GM23338 (cell line): ENCODE measurements at regions not wholly inside any gene's neighbourhood (a gene's known extent, or its start where the extent isn't known, plus 50 kb on each side); places are given as distances from the start of the nearest gene placed in this dataset.
A peak's percentile ranks its signal among the peaks of the same experiment; 100 is the strongest.

Source experiments
- ATAC-seq: fragments of 200-7000 bp; cut with Tn5 transposase; 3 replicates; pipeline ENCODE4 v1.9.1; 2020
- DNase-seq: peaks from one replicate; pipeline ENCODE4 v3.0.0-alpha.2; 2015; ENCODE audit warnings: low spot score
- H2AFZ ChIP-seq: fragments of 200-600 bp; sonication (generic); 2 replicates; pipeline ENCODE4 v1.8.0; 2016; ENCODE audit warnings: antibody characterized with exemption, mild to moderate bottlenecking, moderate library complexity
- H3F3A ChIP-seq: fragments of 200-600 bp; sonication (generic); replicated peaks from 2 replicates; pipeline ENCODE4 v1.8.0; 2017; ENCODE audit warnings: antibody characterized with exemption, mixed run types, low read depth
- H3K27ac ChIP-seq: fragments of 200-600 bp; sonication (generic); 2 replicates; pipeline ENCODE4 v1.6.1; 2016; ENCODE audit warnings: low read depth
- H3K27me3 ChIP-seq: fragments of 200-600 bp; sonication (generic); 2 replicates; pipeline ENCODE4 v1.8.0; 2016; ENCODE audit warnings: mild to moderate bottlenecking, mixed run types, moderate library complexity; ENCODE audit not compliant: insufficient read depth
- H3K36me3 ChIP-seq: fragments of 200-600 bp; sonication (generic); 2 replicates; pipeline ENCODE4 v1.8.0; 2016; ENCODE audit warnings: mild to moderate bottlenecking; ENCODE audit not compliant: insufficient read depth
- H3K4me1 ChIP-seq: fragments of 200-600 bp; sonication (generic); 2 replicates; pipeline ENCODE4 v1.8.0; 2016; ENCODE audit warnings: mild to moderate bottlenecking, moderate library complexity; ENCODE audit not compliant: insufficient read depth
- H3K4me2 ChIP-seq: fragments of 200-600 bp; sonication (generic); 2 replicates; pipeline ENCODE4 v1.7.1; 2017; ENCODE audit warnings: mixed run types
- H3K4me3 ChIP-seq: fragments of 200-600 bp; sonication (generic); 2 replicates; pipeline ENCODE4 v1.6.1; 2016; ENCODE audit warnings: mixed run types
- H3K79me2 ChIP-seq: fragments of 200-600 bp; sonication (generic); replicated peaks from 2 replicates; pipeline ENCODE4 v1.8.0; 2017; ENCODE audit warnings: mild to moderate bottlenecking; ENCODE audit not compliant: insufficient read depth
- H3K9me2 ChIP-seq: fragments of 200-600 bp; sonication (generic); 2 replicates; pipeline ENCODE4 v1.8.0; 2017; ENCODE audit not compliant: insufficient read depth
- H4K20me1 ChIP-seq: fragments of 200-600 bp; sonication (generic); replicated peaks from 2 replicates; pipeline ENCODE4 v1.8.0; 2017; ENCODE audit warnings: mild to moderate bottlenecking; ENCODE audit not compliant: insufficient read depth
- H3K27ac Mint-ChIP-seq: 2 replicates; pipeline ENCODE4 v1.8.0; 2020; ENCODE audit warnings: inconsistent platforms, mild to moderate bottlenecking, moderate library complexity, mixed read lengths
- H3K27me3 Mint-ChIP-seq: 3 replicates; pipeline ENCODE4 v1.8.0; 2022; ENCODE audit warnings: low read depth, mild to moderate bottlenecking, moderate library complexity, mixed read lengths, inconsistent platforms; ENCODE audit not compliant: insufficient read depth, poor library complexity
- H3K36me3 Mint-ChIP-seq: 3 replicates; pipeline ENCODE4 v1.8.0; 2021; ENCODE audit warnings: low read depth, mild to moderate bottlenecking, inconsistent platforms, moderate library complexity, mixed read lengths
- H3K4me1 Mint-ChIP-seq: 3 replicates; pipeline ENCODE4 v1.8.0; 2020; ENCODE audit warnings: mild to moderate bottlenecking, inconsistent platforms, mixed read lengths
- H3K4me3 Mint-ChIP-seq: 3 replicates; pipeline ENCODE4 v1.8.0; 2021; ENCODE audit warnings: moderate library complexity, mild to moderate bottlenecking, inconsistent platforms, mixed read lengths
- H3K9me3 Mint-ChIP-seq: 3 replicates; pipeline ENCODE4 v1.8.0; 2020; ENCODE audit warnings: moderate library complexity, mild to moderate bottlenecking, inconsistent platforms, mixed read lengths
- CTCF ChIP-seq, 2 experiments: fragments of 200-600 bp in 1 of 2; sonication (generic) in 1 of 2; conservative IDR thresholded peaks; 2 replicates each; pipeline versions ENCODE4 v1.5.1 to v1.6.1; 2016 to 2017; ENCODE audit warnings: antibody characterized with exemption in 2 of 2, low read depth in 2 of 2, mild to moderate bottlenecking in 2 of 2, moderate library complexity in 1 of 2
- EZH2 ChIP-seq: fragments of 200-600 bp; sonication (generic); IDR thresholded peaks from one replicate; pipeline ENCODE4 v1.8.0; 2017; ENCODE audit warnings: antibody characterized with exemption, mild to moderate bottlenecking, low read depth; ENCODE audit not compliant: unreplicated experiment
- EZH2phosphoT487 ChIP-seq: fragments of 200-600 bp; sonication (generic); IDR thresholded peaks from one replicate; pipeline ENCODE4 v1.8.1; 2018; ENCODE audit warnings: antibody characterized with exemption; ENCODE audit not compliant: unreplicated experiment
- JUNB ChIP-seq: IDR thresholded peaks from one replicate; pipeline ENCODE4 v1.6.1; 2016; ENCODE audit warnings: antibody characterized with exemption; ENCODE audit not compliant: unreplicated experiment
- NANOG ChIP-seq: IDR thresholded peaks from 2 replicates; pipeline ENCODE4 v1.6.1; 2016; ENCODE audit warnings: antibody characterized with exemption, borderline replicate concordance
- POLR2AphosphoS5 ChIP-seq: IDR thresholded peaks from 2 replicates; pipeline ENCODE4 v1.6.1; 2016; ENCODE audit warnings: antibody characterized with exemption, low read depth
- STAT1 ChIP-seq: IDR thresholded peaks from one replicate; pipeline ENCODE4 v1.6.1; 2016; ENCODE audit warnings: antibody characterized with exemption; ENCODE audit not compliant: unreplicated experiment
- ZNF114 ChIP-seq: fragments of 250-450 bp; sonication (Bioruptor Pico); IDR thresholded peaks from 2 replicates; pipeline ENCODE4 v1.5.0; 2020; ENCODE audit warnings: mild to moderate bottlenecking, moderate library complexity
- ZNF331 ChIP-seq: fragments of 250-450 bp; sonication (Bioruptor Pico); IDR thresholded peaks from 2 replicates; pipeline ENCODE4 v1.5.0; 2020; ENCODE audit warnings: low read depth, mild to moderate bottlenecking, moderate library complexity
- ZNF462 ChIP-seq: fragments of 250-450 bp; sonication (Bioruptor Pico); IDR thresholded peaks from 2 replicates; pipeline ENCODE4 v1.5.0; 2020; ENCODE audit warnings: mild to moderate bottlenecking, moderate library complexity
- TF ChIP-seq, protein P1 (sequence below): IDR thresholded peaks from one replicate; pipeline ENCODE4 v1.6.1; 2018; ENCODE audit warnings: antibody characterized with exemption; ENCODE audit not compliant: unreplicated experiment

DNA sequence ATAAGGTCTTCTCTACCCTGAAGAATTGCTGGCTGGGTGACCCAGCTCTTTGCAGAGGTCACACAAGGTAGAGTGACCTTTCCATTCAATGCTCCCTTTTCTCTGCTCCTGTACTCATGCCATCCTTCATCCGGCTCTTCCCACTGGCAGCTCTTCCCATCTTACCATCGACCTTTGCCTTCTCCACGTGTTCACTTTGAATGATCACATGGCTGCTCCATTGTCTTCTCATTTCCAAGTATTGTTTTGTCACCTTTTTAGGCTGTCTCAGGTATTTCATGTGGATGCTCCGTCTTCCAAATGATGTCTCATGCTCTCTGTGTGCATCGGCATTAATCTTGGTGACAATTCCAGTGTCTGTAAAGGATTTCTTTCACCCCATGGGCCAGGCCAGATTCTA is 76.6 kb upstream of the ONECUT1 start (continued):
- no peak for TF ChIP-seq ZNF462 (CRISPR knock-in tag)
- TF ChIP-seq STAT1 = no peak

DNA sequence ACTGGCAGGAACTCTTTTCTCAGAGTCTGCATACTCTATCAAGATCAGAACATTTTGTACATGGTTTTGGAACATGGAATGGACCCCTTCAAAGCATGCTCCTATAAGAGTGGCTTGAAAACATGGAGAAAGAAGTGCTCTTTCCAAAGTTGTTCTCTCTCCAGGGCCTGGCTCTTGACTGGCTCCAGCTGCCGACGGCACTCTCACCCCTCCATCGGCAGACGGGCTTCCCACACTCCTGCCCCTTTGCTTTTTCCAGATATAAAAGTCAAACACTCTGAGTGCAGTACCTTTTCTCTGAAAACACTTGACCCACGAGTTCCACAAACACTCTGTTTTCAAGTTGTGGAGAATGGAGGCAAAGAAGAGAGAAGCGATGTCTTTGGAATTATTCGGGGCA is 72.5 kb upstream of the ONECUT1 start:
- Histone ChIP-seq H3K27ac (no peak overlapping the region), H4K20me1 (no peaks in the 10 kb centered on the region), H3F3A (no peaks in the 10 kb centered on the region), H3K27me3 (0 out of 2 replicates have a peak, but pooled peaks cover 13% of the 10 kb centered on the region), H2AFZ (peak overlapping the region; percentile 69; the same call in 1 of the 2 replicates), H3K79me2 (no peaks in the 10 kb centered on the region), H3K4me2 (no peak overlapping the region), H3K9me2 (no peaks in the 10 kb centered on the region; the same call in 1 of the 2 replicates), H3K4me3 (no peak overlapping the region), H3K4me1 (peaks cover 14% of the 10 kb centered on the region), H3K36me3 (no peaks in the 10 kb centered on the region)
- no peaks in the 10 kb centered on the region for H3K36me3 Mint-ChIP-seq
- H3K9me3 Mint-ChIP-seq = peaks cover 7% of the 10 kb centered on the region
- no peak overlapping the region for H3K27ac Mint-ChIP-seq
- no peak for ATAC-seq
- peaks cover 3% of the 10 kb centered on the region for H3K27me3 Mint-ChIP-seq
- DNase-seq = no peak
- H3K4me3 Mint-ChIP-seq = no peak overlapping the region
- H3K4me1 Mint-ChIP-seq = peaks cover 6% of the 10 kb centered on the region; the same call in 2 of the 3 replicates
- no peak for TF ChIP-seq ZNF331 (CRISPR knock-in tag)
- TF ChIP-seq JUNB = no peak
- TF ChIP-seq EZH2phosphoT487 = no peak
- TF ChIP-seq, protein P1, sequence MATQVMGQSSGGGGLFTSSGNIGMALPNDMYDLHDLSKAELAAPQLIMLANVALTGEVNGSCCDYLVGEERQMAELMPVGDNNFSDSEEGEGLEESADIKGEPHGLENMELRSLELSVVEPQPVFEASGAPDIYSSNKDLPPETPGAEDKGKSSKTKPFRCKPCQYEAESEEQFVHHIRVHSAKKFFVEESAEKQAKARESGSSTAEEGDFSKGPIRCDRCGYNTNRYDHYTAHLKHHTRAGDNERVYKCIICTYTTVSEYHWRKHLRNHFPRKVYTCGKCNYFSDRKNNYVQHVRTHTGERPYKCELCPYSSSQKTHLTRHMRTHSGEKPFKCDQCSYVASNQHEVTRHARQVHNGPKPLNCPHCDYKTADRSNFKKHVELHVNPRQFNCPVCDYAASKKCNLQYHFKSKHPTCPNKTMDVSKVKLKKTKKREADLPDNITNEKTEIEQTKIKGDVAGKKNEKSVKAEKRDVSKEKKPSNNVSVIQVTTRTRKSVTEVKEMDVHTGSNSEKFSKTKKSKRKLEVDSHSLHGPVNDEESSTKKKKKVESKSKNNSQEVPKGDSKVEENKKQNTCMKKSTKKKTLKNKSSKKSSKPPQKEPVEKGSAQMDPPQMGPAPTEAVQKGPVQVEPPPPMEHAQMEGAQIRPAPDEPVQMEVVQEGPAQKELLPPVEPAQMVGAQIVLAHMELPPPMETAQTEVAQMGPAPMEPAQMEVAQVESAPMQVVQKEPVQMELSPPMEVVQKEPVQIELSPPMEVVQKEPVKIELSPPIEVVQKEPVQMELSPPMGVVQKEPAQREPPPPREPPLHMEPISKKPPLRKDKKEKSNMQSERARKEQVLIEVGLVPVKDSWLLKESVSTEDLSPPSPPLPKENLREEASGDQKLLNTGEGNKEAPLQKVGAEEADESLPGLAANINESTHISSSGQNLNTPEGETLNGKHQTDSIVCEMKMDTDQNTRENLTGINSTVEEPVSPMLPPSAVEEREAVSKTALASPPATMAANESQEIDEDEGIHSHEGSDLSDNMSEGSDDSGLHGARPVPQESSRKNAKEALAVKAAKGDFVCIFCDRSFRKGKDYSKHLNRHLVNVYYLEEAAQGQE = no peak
- TF ChIP-seq CTCF (conservative IDR thresholded peaks at IDR 0.05; ENCODE audit: low read depth in 2 of 2) = no peak
- no peak for TF ChIP-seq POLR2AphosphoS5
- no peak for TF ChIP-seq NANOG
- TF ChIP-seq ZNF114 = no peak
- TF ChIP-seq EZH2 = no peak
- no peak for TF ChIP-seq STAT1
